Chondrocyte (in vitro differentiated cells): ENCODE measurements at regions not wholly inside any gene's neighbourhood (a gene's known extent, or its start where the extent isn't known, plus 50 kb on each side); places are given as distances from the start of the nearest gene placed in this dataset.

ENCODE experiments used
- DNase-seq: peaks from one replicate; pipeline ENCODE4 v3.0.0; 2021; ENCODE audit warnings: mixed read lengths, low spot score
- H3K27ac Mint-ChIP-seq: one replicate; pipeline ENCODE4 v1.8.0; 2021; ENCODE audit warnings: mild to moderate bottlenecking, moderate library complexity, mixed read lengths; ENCODE audit not compliant: unreplicated experiment
- H3K27me3 Mint-ChIP-seq: 2 replicates; pipeline ENCODE4 v1.8.0; 2021; ENCODE audit warnings: low read depth, mixed read lengths
- H3K36me3 Mint-ChIP-seq: 2 replicates; pipeline ENCODE4 v1.8.0; 2021; ENCODE audit warnings: low read depth, mixed read lengths
- H3K4me1 Mint-ChIP-seq: 2 replicates; pipeline ENCODE4 v1.8.0; 2021; ENCODE audit warnings: low read depth, mild to moderate bottlenecking, mixed read lengths
- H3K4me3 Mint-ChIP-seq: one replicate; pipeline ENCODE4 v1.8.0; 2021; ENCODE audit warnings: mild to moderate bottlenecking, moderate library complexity, mixed read lengths; ENCODE audit not compliant: unreplicated experiment
- H3K9me3 Mint-ChIP-seq: 2 replicates; pipeline ENCODE4 v1.8.0; 2021; ENCODE audit warnings: low read depth, mixed read lengths
- CTCF ChIP-seq: fragments of 200-600 bp; sonication (generic); IDR thresholded peaks from 2 replicates; pipeline ENCODE4 v1.5.0; 2021; ENCODE audit warnings: antibody characterized with exemption, mild to moderate bottlenecking, moderate library complexity

GRCh38 chr6:80940976-80941375 lies 811.5 kb downstream of the TENT5A start:
- H3K36me3 Mint-ChIP-seq, result no peaks in the 10 kb centered on the region

GRCh38 chr6:80940571-80940970 lies 811.9 kb downstream of the TENT5A start:
- no peak for DNase-seq
- peaks cover 9% of the 10 kb centered on the region for H3K4me1 Mint-ChIP-seq
- H3K4me3 Mint-ChIP-seq, result no peak overlapping the region
- no peak for TF ChIP-seq CTCF
- no peaks in the 10 kb centered on the region for H3K27me3 Mint-ChIP-seq
- H3K9me3 Mint-ChIP-seq, result peaks cover 12% of the 10 kb centered on the region
- no peak overlapping the region for H3K27ac Mint-ChIP-seq
- no peaks in the 10 kb centered on the region for H3K36me3 Mint-ChIP-seq

More at GRCh38 chr6:80940976-80941375, 811.5 kb downstream of the TENT5A start:
- DNase-seq, result no peak
- Mint-ChIP-seq H3K27ac (no peak overlapping the region), H3K27me3 (no peaks in the 10 kb centered on the region), H3K9me3 (peaks cover 10% of the 10 kb centered on the region), H3K4me1 (peaks cover 9% of the 10 kb centered on the region), H3K4me3 (no peak overlapping the region)
- no peak for TF ChIP-seq CTCF

DNA sequence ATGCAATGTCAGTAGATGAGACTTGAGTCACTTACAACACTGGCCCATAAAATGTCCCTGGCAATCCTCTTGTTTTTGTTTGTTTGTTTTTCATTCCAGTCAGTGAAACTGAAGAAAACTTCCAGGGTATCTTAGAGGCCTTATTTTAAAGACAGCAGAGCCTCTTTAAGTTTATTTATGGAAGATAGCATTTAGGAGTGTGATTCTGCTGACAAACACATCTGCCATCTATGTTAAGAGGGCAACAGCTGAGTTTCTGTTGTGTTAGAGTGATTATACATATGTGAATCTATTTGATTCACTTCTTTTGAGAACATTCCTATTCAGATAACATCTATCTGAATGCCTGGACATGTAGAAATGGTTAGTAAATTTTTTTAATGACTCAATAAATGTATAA lies 812.6 kb downstream of the TENT5A start:
- no peak for DNase-seq
- Mint-ChIP-seq H3K4me1 (peaks cover 9% of the 10 kb centered on the region), H3K4me3 (no peak overlapping the region), H3K27me3 (no peaks in the 10 kb centered on the region), H3K27ac (no peak overlapping the region), H3K36me3 (no peaks in the 10 kb centered on the region), H3K9me3 (peaks cover 16% of the 10 kb centered on the region)
- TF ChIP-seq CTCF, result no peak

DNA sequence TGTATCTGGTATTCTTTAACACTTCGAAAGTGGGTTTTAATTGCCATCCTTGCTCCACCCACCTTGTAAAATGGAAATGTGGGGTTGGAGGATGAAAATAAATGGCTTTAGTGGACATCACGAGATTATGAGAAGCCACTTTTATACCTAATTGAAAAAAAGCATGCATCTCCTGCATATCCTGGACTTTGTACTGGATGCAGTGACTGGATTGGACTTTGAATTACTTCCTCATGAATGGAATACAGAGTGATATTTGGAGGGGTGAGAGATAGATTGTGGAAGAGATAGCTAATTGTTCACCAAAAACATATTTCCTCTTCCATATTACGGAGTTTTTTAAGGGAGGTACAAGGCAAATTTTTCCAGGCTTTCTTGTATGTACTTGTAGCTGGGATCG lies 813.0 kb downstream of the TENT5A start:
- Mint-ChIP-seq H3K27me3 (no peaks in the 10 kb centered on the region), H3K4me3 (no peak overlapping the region), H3K4me1 (peaks cover 9% of the 10 kb centered on the region), H3K36me3 (peaks cover under 1% of the 10 kb centered on the region), H3K9me3 (peaks cover 18% of the 10 kb centered on the region), H3K27ac (no peak overlapping the region)
- no peak for TF ChIP-seq CTCF
- DNase-seq, result no peak

DNA sequence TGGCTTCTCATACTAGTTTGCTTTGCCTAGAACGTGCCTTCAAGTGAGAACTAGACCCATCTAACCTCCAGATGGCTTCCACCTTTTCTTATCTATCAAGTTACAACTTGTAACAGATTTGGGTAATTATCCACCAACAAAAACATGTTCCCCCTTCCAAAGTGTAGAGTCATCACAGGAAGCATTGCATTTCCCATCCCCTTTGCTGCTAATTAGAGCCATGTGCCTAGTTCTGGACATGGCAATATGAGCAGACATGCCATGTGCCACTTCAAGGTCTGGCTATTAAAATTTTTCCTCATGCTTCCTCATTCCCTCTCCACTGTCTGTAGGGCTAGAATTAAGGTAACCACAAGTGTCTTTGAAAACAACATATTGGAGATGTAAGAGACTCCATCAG lies 814.4 kb downstream of the TENT5A start:
- peaks cover 5% of the 10 kb centered on the region for H3K4me1 Mint-ChIP-seq
- peaks cover 4% of the 10 kb centered on the region for H3K36me3 Mint-ChIP-seq
- no peak overlapping the region for H3K27ac Mint-ChIP-seq
- peaks cover 29% of the 10 kb centered on the region for H3K9me3 Mint-ChIP-seq
- DNase-seq, result no peak
- H3K4me3 Mint-ChIP-seq, result no peak overlapping the region
- TF ChIP-seq CTCF, result no peak
- H3K27me3 Mint-ChIP-seq, result no peaks in the 10 kb centered on the region
